Keratinocyte (primary cell): ENCODE measurements at regions not wholly inside any gene's neighbourhood (a gene's known extent, or its start where the extent isn't known, plus 50 kb on each side); places are given as distances from the start of the nearest gene placed in this dataset.

Source experiments
- DNase-seq: peaks from one replicate; pipeline ENCODE4 v3.0.0-alpha.2; 2011; ENCODE audit warnings: low read depth, missing footprints, low spot score
- FAIRE-seq: peaks from 2 replicates; lab custom pipeline; 2011; peaks lifted over from hg19 to GRCh38; lab: Jason Lieb, UNC
- H2AFZ ChIP-seq: 2 replicates; pipeline ENCODE4 v1.6.0; 2012; ENCODE audit warnings: low read length, control low read depth, inconsistent platforms; ENCODE audit not compliant: control insufficient read depth
- H3K27ac ChIP-seq: 2 replicates; pipeline ENCODE4 v1.5.1; 2011; ENCODE audit warnings: low read length; ENCODE audit not compliant: control insufficient read depth, insufficient read depth
- H3K27me3 ChIP-seq: 3 replicates; pipeline ENCODE4 v1.6.0; 2011; ENCODE audit warnings: low read length; ENCODE audit not compliant: control insufficient read depth, insufficient read depth; ENCODE audit errors: extremely low read depth
- H3K36me3 ChIP-seq, 2 experiments: 2 replicates in 1 of 2; 3 replicates in 1 of 2; pipeline ENCODE4 v1.5.1; 2011; ENCODE audit warnings: low read length in 2 of 2, mild to moderate bottlenecking in 1 of 2; ENCODE audit not compliant: control insufficient read depth in 2 of 2, insufficient read depth in 2 of 2; ENCODE audit errors: extremely low read depth in 1 of 2
- H3K4me1 ChIP-seq: 3 replicates; pipeline ENCODE4 v1.5.1; 2011; ENCODE audit warnings: low read length; ENCODE audit not compliant: control insufficient read depth, insufficient read depth; ENCODE audit errors: extremely low read depth
- H3K4me2 ChIP-seq: 3 replicates; pipeline ENCODE4 v1.6.0; 2011; ENCODE audit warnings: low read depth, low read length; ENCODE audit not compliant: control insufficient read depth, insufficient read depth; ENCODE audit errors: extremely low read depth
- H3K4me3 ChIP-seq, 3 experiments: fragments of 200-600 bp in 1 of 3; sonication (generic) in 1 of 3; 2 replicates in 2 of 3; 3 replicates in 1 of 3; pipeline ENCODE4 v1.5.1; 2011 to 2016; ENCODE audit warnings: low read length in 3 of 3, mild to moderate bottlenecking in 3 of 3, control low read depth in 2 of 3, inconsistent platforms in 1 of 3, low read depth in 1 of 3, mixed read lengths in 1 of 3, mixed run types in 1 of 3, moderate library complexity in 1 of 3; ENCODE audit not compliant: control insufficient read depth in 2 of 3, insufficient read depth in 2 of 3; ENCODE audit errors: extremely low read depth in 1 of 3
- H3K79me2 ChIP-seq: 2 replicates; pipeline ENCODE4 v1.6.0; 2012; ENCODE audit warnings: low read length; ENCODE audit not compliant: control insufficient read depth, insufficient read depth
- H3K9ac ChIP-seq: 3 replicates; pipeline ENCODE4 v1.6.0; 2011; ENCODE audit warnings: low read length; ENCODE audit not compliant: control insufficient read depth, insufficient read depth; ENCODE audit errors: extremely low read depth
- H3K9me1 ChIP-seq: 3 replicates; pipeline ENCODE4 v1.6.0; 2011; ENCODE audit warnings: low read length; ENCODE audit not compliant: control insufficient read depth, insufficient read depth; ENCODE audit errors: extremely low read depth
- H3K9me3 ChIP-seq: 2 replicates; pipeline ENCODE4 v1.5.1; 2012; ENCODE audit warnings: low read depth, low read length; ENCODE audit not compliant: control insufficient read depth
- H4K20me1 ChIP-seq: 3 replicates; pipeline ENCODE4 v1.6.0; 2011; ENCODE audit warnings: low read length; ENCODE audit not compliant: control insufficient read depth, insufficient read depth; ENCODE audit errors: extremely low read depth
- CTCF ChIP-seq, 3 experiments: IDR thresholded peaks in 1 of 3; conservative IDR thresholded peaks in 1 of 3; optimal IDR thresholded peaks in 1 of 3; 2 replicates in 2 of 3; 3 replicates in 1 of 3; pipeline versions ENCODE3 to v1.5.1; 2011; ENCODE audit warnings: low read length in 3 of 3, mild to moderate bottlenecking in 3 of 3, moderate library complexity in 2 of 3, control low read depth in 1 of 3, inconsistent platforms in 1 of 3; ENCODE audit not compliant: insufficient read depth in 2 of 3; ENCODE audit errors: extremely low read depth in 1 of 3
- EZH2 ChIP-seq: IDR thresholded peaks from one replicate; pipeline ENCODE4 v1.6.1; 2012; ENCODE audit warnings: inconsistent platforms, mild to moderate bottlenecking, low read length, moderate library complexity
- dilution Hi-C: fragments of 300-500 bp; cut with MboI; formaldehyde crosslinking; loops from one replicate; pipeline ENCODE4 v1.7.0; 2020; ENCODE audit warnings: low sequenced_read_pairs; ENCODE audit not compliant: extremely low pct_ligation_motif_present

GRCh38 chr1:209458921-209459320 lies 124.6 kb upstream of the CAMK1G start:
- no peak overlapping the region for H2AFZ ChIP-seq
- H4K20me1 ChIP-seq: no peaks in the 10 kb centered on the region
- dilution Hi-C loops: no loop called here
- no peaks in the 10 kb centered on the region for H3K79me2 ChIP-seq
- no peak overlapping the region for H3K4me3 ChIP-seq
- FAIRE-seq (no peak), DNase-seq (no peak)
- H3K9ac ChIP-seq: no peak overlapping the region
- no peak for TF ChIP-seq CTCF (optimal IDR thresholded peaks at IDR 0.05 in 1 of 3, IDR thresholded peaks at IDR 0.05 in 1 of 3, conservative IDR thresholded peaks at IDR 0.05 in 1 of 3; ENCODE audit: extremely low read depth in 1 of 3, insufficient read depth in 2 of 3, low read length in 3 of 3)
- no peak for TF ChIP-seq EZH2
- H3K9me1 ChIP-seq: no peaks in the 10 kb centered on the region
- H3K27me3 ChIP-seq: no peaks in the 10 kb centered on the region
- no peak overlapping the region for H3K4me2 ChIP-seq
- peaks cover 3% of the 10 kb centered on the region for H3K9me3 ChIP-seq
- H3K4me1 ChIP-seq: no peaks in the 10 kb centered on the region
- H3K36me3 ChIP-seq: no peaks in the 10 kb centered on the region
- no peak overlapping the region for H3K27ac ChIP-seq

- no peak overlapping the region for H3K27ac ChIP-seq
- H3K9me3 ChIP-seq: peaks cover 3% of the 10 kb centered on the region
- H2AFZ ChIP-seq: no peak overlapping the region
- H4K20me1 ChIP-seq: no peaks in the 10 kb centered on the region
- DNase-seq (no peak), FAIRE-seq (no peak)
- no peak for TF ChIP-seq CTCF (optimal IDR thresholded peaks at IDR 0.05 in 1 of 3, IDR thresholded peaks at IDR 0.05 in 1 of 3, conservative IDR thresholded peaks at IDR 0.05 in 1 of 3; ENCODE audit: extremely low read depth in 1 of 3, insufficient read depth in 2 of 3, low read length in 3 of 3)
- no peak for TF ChIP-seq EZH2
- H3K27me3 ChIP-seq: no peaks in the 10 kb centered on the region
- no peaks in the 10 kb centered on the region for H3K9me1 ChIP-seq
- no peak overlapping the region for H3K4me2 ChIP-seq
- H3K4me3 ChIP-seq: no peak overlapping the region
- no peaks in the 10 kb centered on the region for H3K36me3 ChIP-seq
- H3K79me2 ChIP-seq: no peaks in the 10 kb centered on the region
- dilution Hi-C loops: no loop called here
- H3K9ac ChIP-seq: no peak overlapping the region
- no peaks in the 10 kb centered on the region for H3K4me1 ChIP-seq
These were observed 122.3 kb upstream of the CAMK1G start for GRCh38 chr1:209461168-209461567.
